Activated CD4-positive, alpha-beta T cell treated with anti-CD3 and anti-CD28 coated beads, Interleukin-10, Interleukin-2, amounts not matched to agents 100 ng/mL and 50 ng/mL, durations not matched to agents 16 hours and 8 hours (primary cell): ENCODE measurements at regions not wholly inside any gene's neighbourhood (a gene's known extent, or its start where the extent isn't known, plus 50 kb on each side); places are given as distances from the start of the nearest gene placed in this dataset.

ENCODE experiments used
- DNase-seq: peaks from one replicate; pipeline ENCODE4 v3.0.0-alpha.2; 2020

- DNase-seq: no peak
Measured at GRCh38 chr2:107323946-107324565, 438.1 kb upstream of the ST6GAL2 start.

GRCh38 chr2:107325981-107326786, 440.2 kb upstream of the ST6GAL2 start:
- no peak for DNase-seq

GRCh38 chr2:107334306-107334705, 448.3 kb upstream of the ST6GAL2 start:
- DNase-seq: no peak

GRCh38 chr2:107336526-107336925, 450.6 kb upstream of the ST6GAL2 start:
- no peak for DNase-seq

GRCh38 chr2:107337209-107337898, 451.4 kb upstream of the ST6GAL2 start:
- no peak for DNase-seq

GRCh38 chr2:107338059-107338458, 452.1 kb upstream of the ST6GAL2 start:
- DNase-seq: no peak

GRCh38 chr2:107338571-107338970, 452.6 kb upstream of the ST6GAL2 start:
- no peak for DNase-seq

- no peak for DNase-seq
Measured at GRCh38 chr2:107340955-107341354, 455.0 kb upstream of the ST6GAL2 start.

GRCh38 chr2:107349329-107349728, 463.4 kb upstream of the ST6GAL2 start:
- no peak for DNase-seq

- no peak for DNase-seq
Measured at GRCh38 chr2:107354175-107354574, 468.2 kb upstream of the ST6GAL2 start.

- no peak for DNase-seq
Measured at GRCh38 chr2:107358362-107358761, 468.3 kb upstream of the RGPD4 start.

- DNase-seq: no peak
Measured at GRCh38 chr2:107359021-107359420, 467.7 kb upstream of the RGPD4 start.

- no peak for DNase-seq
Measured at GRCh38 chr2:107361751-107362381, 464.8 kb upstream of the RGPD4 start.

- no peak for DNase-seq
Measured at GRCh38 chr2:107362993-107363392, 463.7 kb upstream of the RGPD4 start.

- no peak for DNase-seq
Measured at GRCh38 chr2:107363806-107364205, 462.9 kb upstream of the RGPD4 start.

GRCh38 chr2:107364361-107364950, 462.2 kb upstream of the RGPD4 start:
- DNase-seq: no peak

- no peak for DNase-seq
Measured at GRCh38 chr2:107374249-107374648, 452.4 kb upstream of the RGPD4 start.

- no peak for DNase-seq
Measured at GRCh38 chr2:107376909-107377308, 449.8 kb upstream of the RGPD4 start.

- DNase-seq: no peak
Measured at GRCh38 chr2:107380912-107381311, 445.8 kb upstream of the RGPD4 start.

GRCh38 chr2:107383691-107384090, 443.0 kb upstream of the RGPD4 start:
- no peak for DNase-seq

- DNase-seq: no peak
Measured at GRCh38 chr2:107384422-107384821, 442.3 kb upstream of the RGPD4 start.

GRCh38 chr2:107385921-107386320, 440.8 kb upstream of the RGPD4 start:
- no peak for DNase-seq

GRCh38 chr2:107392241-107392704, 434.4 kb upstream of the RGPD4 start:
- no peak for DNase-seq
